D721Med (cell line): ENCODE measurements at regions not wholly inside any gene's neighbourhood (a gene's known extent, or its start where the extent isn't known, plus 50 kb on each side); places are given as distances from the start of the nearest gene placed in this dataset.

ENCODE experiments used
- DNase-seq: peaks from one replicate; pipeline ENCODE4 v3.0.0; 2011; ENCODE audit warnings: low spot score; ENCODE audit not compliant: insufficient read length
- FAIRE-seq: peaks from 2 replicates; lab custom pipeline; 2011; peaks lifted over from hg19 to GRCh38; lab: Jason Lieb, UNC
- TF ChIP-seq, protein P1 (sequence below): IDR thresholded peaks from 2 replicates; pipeline ENCODE4 v1.5.1; 2012; ENCODE audit warnings: mild to moderate bottlenecking, control low read depth; ENCODE audit not compliant: insufficient read depth; ENCODE audit errors: missing control alignments

DNA sequence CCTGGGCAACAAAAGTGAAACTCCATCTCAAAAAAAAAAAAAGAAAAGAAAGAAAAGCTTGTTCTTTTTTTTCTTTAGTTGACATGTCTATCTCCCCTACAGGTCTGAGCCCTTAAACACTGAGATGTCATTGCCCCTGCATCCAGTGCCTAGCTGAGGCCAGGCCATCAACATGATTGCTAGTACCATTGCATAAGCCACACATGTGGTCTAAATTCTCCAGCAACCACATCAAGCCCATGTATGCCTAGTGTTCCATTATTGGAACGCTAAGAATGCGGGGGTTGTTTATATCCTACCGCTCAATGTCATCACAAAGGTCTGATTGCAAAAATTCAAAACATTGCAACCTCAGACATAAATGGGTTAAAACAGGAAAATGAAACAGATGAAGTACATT, 62.7 kb downstream of the NPTX2 start:
- FAIRE-seq (no peak), DNase-seq (no peak)
- TF ChIP-seq, protein P1, sequence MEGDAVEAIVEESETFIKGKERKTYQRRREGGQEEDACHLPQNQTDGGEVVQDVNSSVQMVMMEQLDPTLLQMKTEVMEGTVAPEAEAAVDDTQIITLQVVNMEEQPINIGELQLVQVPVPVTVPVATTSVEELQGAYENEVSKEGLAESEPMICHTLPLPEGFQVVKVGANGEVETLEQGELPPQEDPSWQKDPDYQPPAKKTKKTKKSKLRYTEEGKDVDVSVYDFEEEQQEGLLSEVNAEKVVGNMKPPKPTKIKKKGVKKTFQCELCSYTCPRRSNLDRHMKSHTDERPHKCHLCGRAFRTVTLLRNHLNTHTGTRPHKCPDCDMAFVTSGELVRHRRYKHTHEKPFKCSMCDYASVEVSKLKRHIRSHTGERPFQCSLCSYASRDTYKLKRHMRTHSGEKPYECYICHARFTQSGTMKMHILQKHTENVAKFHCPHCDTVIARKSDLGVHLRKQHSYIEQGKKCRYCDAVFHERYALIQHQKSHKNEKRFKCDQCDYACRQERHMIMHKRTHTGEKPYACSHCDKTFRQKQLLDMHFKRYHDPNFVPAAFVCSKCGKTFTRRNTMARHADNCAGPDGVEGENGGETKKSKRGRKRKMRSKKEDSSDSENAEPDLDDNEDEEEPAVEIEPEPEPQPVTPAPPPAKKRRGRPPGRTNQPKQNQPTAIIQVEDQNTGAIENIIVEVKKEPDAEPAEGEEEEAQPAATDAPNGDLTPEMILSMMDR = no peak

DNA sequence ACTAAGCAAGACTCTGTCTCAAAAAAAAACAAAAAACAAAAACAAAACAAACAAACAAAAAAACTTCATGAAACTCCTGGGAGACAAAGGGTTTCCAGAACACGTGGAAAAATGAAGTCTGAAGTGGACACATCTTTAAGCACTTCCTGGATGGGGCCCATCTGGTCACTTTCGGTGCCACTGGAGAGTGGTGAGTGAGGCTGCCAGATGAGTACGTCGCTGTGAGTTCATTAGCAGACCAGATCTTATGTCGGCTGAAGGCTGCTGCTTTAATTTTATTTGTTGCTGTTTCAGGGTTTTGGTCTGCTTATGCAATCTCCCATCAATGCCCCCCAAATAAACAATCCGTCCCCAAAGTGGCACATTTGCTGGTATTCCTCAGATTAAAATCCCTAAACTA, 64.4 kb downstream of the NPTX2 start:
- DNase-seq (no peak), FAIRE-seq (no peak)
- TF ChIP-seq, protein P1 = no peak

DNA sequence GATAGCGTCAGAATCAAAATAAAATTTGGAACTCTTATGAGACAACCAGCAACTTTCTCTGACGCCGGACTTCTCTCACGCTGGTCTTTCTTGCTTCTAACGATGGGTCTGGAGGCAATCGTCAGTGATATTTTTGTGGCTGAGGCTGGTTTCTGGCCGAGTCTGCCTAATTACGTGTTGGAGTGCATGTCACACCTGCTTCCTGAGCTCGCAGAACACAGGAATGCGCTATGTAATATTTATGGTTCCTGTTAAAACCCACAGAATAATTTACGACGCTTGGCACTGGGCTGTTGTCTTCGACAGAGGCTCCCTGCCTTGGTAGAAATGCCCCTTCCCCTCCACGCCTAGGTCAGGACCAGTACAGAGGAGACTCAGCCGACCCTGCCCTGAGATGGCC, 64.9 kb downstream of the NPTX2 start:
- DNase-seq = no peak
- no peak for FAIRE-seq
- TF ChIP-seq, protein P1 = no peak

DNA sequence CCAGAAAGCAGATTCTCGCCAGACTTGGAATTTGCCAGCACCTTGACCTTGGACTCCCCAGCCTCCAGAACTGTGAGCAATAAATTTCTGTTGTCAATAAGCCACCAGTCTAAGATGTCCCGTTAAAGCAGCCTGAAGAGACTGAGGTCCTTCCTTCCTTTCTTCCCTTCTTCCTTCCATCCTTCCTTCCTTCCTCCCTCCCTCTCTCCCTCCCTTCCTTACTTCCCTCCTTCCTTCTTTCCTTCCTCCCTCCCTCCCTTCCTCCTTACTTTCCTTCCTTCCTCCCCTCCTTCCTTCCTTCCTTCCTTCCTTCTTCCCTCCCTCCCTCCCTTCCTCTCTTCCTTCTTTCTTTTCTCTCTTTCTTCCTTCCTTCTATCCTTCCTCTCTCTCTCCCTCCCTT, 66.4 kb downstream of the NPTX2 start:
- DNase-seq (no peak), FAIRE-seq (no peak)
- TF ChIP-seq, protein P1 = no peak

DNA sequence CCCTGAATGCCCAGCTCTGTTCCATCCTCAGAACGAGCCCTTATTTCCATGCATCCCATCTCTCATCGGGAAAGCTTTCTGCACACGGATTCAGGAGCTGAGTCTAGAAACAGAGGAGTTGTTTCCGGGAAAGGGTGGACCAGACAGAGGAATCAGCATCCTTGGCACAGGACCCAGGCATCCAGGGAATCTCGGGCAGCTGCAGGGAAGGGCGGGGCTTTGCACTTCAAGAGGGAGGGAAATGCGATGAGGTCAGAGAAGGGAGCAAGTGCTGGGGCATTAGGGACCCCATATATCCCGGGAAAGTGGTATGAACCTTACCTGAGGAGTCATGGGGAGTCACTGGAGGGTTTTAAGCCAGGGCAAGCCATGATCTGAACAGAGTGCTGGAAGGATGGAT, 68.5 kb downstream of the NPTX2 start:
- FAIRE-seq = no peak
- TF ChIP-seq, protein P1 = no peak
- DNase-seq = no peak

DNA sequence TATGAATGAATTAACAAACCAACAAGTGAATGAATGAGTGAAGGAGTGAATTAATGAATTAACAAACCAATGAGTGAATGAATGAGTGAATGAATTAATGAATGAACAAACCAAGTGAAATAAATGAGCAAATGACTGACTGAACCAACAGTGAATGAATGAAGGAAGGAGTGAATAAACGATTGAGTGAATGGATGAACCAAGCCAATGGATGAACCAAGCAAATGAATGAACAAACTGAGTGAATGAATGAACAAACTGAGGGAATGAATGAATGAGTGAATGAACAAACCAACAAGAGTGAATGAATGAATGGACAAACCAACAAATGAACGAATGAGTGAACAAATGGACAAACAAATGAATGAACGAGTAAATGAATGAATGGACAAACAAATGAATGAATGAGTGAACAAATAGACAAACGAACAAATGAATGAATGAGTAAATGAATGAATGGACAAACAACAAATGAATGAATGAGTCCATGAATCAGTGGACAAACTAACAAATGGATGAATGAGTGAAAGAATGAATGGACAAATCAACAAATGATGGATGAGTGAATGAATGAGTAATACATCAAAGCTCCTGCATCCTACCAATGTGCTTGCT, 69.5 kb downstream of the NPTX2 start:
- FAIRE-seq (peak; percentile 53), DNase-seq (no peak)
- TF ChIP-seq, protein P1 = no peak

DNA sequence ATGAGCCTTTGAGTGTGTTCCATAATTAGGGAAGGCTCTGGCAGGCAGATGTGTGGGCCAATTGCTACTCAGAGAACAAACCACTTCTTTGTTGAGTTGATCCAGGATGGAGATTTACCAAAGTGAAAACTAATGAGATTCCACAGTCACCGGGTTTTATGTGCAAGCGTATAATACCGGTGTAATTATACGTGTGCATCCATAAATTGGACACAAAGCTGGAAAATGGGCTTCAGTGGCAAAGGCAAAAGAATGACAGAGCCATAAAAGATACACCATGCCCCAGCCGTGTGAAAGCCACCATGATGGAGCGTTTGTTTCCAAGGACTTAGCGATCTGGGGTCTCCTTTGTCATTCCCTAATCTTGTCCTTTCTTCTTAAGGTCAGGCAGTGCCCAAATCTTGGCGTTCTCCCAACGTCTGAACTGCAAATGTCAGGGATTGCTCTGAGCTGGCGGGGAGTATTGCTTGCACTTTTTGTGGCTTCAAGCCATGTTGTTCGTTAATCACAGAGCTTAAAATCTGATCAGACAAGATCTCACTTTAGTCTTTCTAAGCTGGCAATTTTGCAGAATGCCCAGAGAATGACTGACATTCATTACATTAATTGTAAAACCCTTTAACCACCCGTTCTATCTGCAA, 70.1 kb downstream of the NPTX2 start:
- no peak for FAIRE-seq
- no peak for DNase-seq
- TF ChIP-seq, protein P1 = no peak
